Fibroblast of the conjunctiva (primary cell): ENCODE measurements at regions not wholly inside any gene's neighbourhood (a gene's known extent, or its start where the extent isn't known, plus 50 kb on each side); places are given as distances from the start of the nearest gene placed in this dataset.

Experiments
- DNase-seq: peaks from one replicate; pipeline ENCODE4 v3.0.0-alpha.2; 2010; ENCODE audit warnings: low read depth

DNA sequence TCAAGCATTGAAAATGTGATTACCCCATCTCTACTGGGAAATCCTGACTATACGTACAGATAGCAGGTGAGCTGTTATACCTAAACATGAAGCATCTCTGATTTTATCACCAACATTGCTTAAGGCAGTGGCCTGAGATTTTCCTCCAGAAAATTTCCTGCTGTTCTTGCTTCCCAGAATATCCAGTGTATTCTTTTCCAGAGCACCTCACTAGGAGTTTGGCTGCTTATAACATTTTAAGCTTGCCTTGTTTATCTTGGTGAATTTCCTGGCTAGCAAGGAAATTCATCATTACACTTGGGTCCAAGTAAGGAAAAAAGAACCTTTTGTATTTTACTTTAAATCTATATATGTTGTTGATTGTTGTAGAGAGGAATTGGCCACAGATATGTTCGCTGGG is 73.0 kb upstream of the CLCN4 start:
- DNase-seq = no peak

DNA sequence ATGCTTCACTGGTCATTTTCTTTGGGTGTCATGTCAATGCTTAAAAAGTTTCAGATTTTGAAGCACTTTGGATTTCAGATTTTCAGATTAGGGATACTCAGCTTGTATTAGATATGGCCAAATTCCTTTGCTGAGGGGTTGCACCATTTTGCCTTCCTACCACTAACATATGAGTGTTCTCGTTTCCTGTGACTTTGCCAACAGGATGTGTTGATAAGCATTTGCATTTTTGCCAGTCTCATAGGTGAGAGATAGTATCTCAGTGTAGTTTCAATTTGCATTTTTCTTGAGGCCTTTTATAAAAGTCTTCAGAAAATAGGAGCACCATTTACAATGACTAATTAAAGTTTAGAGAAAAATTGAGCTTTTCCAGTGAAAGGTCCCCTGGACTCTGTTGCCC is 71.6 kb upstream of the CLCN4 start:
- no peak for DNase-seq

- DNase-seq = no peak
These were observed 70.1 kb upstream of the CLCN4 start for GRCh38 chrX:10086676-10087075.

- no peak for DNase-seq
These were observed 69.4 kb upstream of the CLCN4 start for GRCh38 chrX:10087391-10087790.

- DNase-seq = no peak
These were observed 67.4 kb upstream of the CLCN4 start for GRCh38 chrX:10089378-10089795.

- DNase-seq = no peak
These were observed 66.5 kb upstream of the CLCN4 start for GRCh38 chrX:10090319-10090718.

DNA sequence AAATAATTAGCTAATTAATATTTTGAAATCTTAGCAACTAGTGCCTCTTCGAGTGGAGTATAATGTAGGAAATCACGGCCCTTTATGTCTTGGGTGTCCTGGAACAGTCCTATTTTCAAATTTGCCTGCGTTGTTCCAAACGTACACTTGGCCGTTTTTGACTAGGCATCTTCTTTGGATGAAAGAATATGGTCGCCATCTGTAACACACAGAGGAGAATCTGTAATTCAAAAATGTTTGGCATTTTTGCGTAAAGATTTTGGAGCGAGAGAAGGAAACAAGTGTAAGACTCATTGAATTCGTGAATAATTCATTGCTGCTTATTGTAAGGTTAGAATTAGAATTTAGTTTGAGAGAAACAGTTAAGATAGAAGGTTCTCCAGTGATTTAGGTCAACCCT is 61.5 kb upstream of the CLCN4 start:
- no peak for DNase-seq

- DNase-seq = no peak
These were observed 60.9 kb upstream of the CLCN4 start for GRCh38 chrX:10095698-10096432.

DNA sequence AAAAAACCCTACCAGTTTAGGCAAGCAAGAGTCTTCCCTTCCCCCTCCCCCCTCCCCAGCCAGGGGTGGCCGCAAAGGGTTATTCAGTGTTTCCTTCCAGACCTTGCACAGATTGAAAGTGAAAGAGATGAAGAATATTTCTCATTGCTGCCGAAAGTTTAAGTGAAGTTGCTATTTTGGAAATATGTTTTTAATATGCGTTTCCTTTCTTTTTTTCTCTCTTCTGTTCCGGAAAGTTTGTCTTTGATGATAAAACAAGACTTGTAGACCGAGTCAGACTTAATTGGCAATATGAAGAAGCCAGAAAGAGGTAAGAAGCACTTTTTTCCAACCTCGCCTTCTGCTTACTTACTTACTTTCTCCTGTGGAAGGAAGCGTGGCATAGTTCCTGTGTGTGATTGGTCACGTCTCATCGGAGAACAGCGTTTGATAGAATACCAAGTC is 58.5 kb upstream of the CLCN4 start:
- no peak for DNase-seq

GRCh38 chrX:10099411-10099810 is 57.4 kb upstream of the CLCN4 start:
- DNase-seq = no peak

DNA sequence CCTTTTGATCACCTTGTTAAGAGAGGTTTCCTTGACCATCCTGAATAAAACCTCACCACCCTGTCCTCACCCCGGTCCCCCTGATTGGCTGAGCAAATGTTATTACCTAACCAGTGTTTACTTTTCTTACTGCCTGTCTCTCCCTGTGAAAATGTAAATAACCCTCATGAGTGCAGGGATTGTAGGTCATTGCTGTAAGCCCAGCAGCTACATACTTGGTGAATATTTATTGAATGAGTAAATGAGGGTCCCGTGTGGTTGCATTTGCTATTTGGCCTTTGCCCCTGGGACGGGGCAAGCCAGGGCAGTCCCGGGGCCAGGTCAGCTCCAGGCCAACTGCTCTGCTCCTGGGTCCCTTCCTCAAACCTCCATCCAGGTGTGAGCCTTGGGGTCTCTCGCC is 55.5 kb upstream of the CLCN4 start:
- DNase-seq = no peak

DNA sequence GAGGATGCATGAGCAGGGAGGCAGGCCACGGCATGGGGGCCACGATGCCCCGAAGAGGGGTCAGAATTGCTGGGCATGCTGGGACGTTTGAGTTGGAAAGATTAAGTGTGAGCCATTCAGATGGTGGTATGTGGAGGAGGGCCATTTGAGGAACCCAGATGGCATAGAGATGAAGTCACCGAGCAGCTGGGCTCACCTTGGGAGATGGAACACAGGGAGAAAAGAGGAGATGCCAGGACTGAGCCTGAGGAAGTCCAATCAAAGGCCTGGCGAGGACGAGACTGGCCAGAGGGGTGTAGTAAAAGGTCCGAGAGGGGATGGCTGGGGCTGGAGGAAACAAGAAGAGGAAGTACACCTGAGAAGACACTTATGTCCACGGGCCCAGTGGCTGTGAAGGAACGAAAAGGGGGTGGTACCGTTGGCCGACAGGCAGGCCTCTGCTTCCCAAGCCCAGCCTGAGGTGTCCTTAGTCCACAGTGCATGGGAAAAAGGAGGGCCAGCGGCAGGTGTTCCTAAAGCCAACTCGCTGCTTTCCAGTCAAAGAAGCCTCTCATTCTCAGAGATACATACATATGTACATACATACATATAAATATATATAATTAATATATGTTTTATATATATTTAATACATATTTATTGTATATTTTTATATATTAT is 54.6 kb upstream of the CLCN4 start:
- DNase-seq = no peak

DNA sequence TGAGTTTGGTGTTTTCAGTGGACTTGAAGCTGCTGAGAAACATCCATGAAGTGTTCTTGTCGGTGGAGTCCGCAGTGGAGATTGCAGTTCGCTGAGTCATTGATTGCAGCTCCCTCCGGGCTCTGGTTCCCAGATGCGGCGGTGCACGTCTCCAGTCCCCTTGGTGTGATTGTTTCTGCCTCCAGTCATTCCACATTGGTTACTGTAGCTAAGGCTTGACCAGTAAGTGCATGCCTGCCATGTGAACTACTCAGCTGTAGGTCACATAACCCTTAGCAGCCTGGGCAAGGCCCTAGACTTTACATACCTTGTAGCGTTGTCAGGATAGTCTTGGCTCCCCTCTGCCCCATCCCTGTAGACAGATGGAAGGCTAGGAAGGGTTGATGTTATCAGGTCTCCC is 53.8 kb upstream of the CLCN4 start:
- no peak for DNase-seq

DNA sequence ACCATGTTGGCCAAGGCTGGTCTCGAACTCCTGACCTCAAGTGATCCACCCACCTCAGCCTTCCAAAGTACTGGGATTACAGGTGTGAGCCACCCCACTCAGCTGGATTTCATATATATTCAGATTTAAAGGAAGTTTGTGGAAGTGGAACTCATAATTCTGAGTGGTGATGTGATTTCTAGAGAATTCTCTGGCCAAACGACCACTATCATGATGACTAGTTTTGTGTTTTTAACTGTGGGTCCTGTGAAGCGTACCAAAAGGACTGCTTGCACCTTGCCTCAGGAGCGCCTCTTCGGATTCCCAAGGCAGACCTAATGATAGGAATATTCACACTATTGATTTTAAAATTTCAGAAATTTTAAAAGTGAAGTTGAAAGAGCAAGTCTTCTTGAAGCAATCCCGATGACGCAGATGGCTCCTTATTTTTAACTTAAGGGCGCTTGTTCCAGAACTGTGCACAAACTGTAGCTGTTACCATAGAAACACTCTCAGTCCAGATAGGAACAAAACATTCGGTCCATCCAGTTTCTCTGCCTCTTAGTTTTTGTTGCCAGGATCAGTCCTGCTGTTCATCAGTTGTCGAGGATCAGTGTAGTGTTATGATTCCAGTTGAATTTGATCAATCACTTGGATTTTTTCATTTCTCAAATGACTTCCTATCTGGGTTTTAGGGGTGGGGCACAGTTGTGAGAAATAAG is 51.7 kb upstream of the CLCN4 start:
- no peak for DNase-seq

GRCh38 chrX:10106806-10107205 is 50.0 kb upstream of the CLCN4 start:
- DNase-seq = no peak
